Activated CD4-positive, alpha-beta T cell treated with anti-CD3 and anti-CD28 coated beads, Interleukin-2, amount 50 U/mL, for 16 hours (primary cell): ENCODE measurements at regions not wholly inside any gene's neighbourhood (a gene's known extent, or its start where the extent isn't known, plus 50 kb on each side); places are given as distances from the start of the nearest gene placed in this dataset.
"Not testable (repeated sequence)": the region's sequence is repeated elsewhere in the genome, so short reads cannot be mapped to it uniquely, and the experiment has no call there.

Experiments
- DNase-seq: peaks from one replicate; pipeline ENCODE4 v3.0.0-alpha.2; 2020

- DNase-seq, result no peak
These were observed 159.8 kb upstream of the DLX2 start for GRCh38 chr2:172262486-172262885.

DNA sequence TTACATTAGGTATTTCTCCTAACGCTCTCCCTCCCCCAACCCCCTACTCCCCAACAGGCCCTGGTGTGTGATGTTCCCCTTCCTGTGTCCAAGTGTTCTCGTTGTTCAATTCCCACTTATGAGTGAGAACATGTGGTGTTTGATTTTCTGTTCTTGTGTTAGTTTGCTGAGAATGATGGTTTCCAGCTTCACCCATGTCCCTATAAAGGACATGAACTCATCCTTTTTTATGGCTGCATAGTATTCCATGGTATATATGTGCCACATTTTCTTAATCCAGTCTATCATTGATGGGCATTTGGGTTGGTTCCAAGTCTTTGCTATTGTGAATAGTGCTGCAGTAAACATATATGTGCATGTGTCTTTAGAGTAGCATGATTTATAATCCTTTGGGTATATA, 162.1 kb upstream of the DLX2 start:
- DNase-seq, result not testable (repeated sequence)

- DNase-seq, result not testable (repeated sequence)
These were observed 157.7 kb upstream of the ITGA6 start for GRCh38 chr2:172269507-172270244.

DNA sequence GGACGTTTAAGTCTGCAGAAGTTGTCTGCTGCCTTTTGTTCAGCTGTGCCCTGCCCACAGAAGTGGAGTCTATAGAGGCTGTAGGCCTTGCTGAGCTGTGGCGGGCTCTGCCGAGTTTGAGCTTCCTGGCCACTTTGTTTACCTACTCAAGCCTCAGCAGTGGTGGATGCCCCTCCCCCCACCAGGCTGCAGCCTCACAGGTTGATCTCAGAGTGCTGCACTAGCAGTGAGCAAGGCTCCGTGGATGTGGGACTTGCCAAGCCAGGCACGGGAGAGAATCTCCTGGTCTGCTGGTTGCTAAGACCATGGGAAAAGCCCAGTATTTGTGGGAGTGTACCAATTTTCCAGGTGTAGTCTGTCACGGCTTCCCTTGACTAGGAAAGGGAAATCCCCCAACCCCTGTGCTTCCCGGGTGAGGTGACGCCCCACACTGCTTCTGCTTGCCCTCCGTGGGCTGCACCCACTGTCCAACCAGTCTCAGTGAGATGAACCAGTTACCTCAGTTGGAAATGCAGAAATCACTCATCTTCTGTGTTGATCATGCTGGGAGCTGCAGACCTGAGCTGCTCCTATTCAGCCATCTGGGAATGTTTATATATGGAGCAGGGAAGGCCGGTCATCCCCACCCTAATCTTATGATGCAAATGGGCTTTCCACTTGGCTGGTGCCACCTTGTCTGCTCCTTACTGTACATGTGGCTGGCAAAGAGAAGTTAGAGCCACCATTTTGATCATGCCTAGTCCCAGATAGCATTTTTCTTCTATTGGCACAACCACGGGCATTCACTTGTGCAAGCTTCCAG, 156.9 kb upstream of the ITGA6 start:
- no peak for DNase-seq

DNA sequence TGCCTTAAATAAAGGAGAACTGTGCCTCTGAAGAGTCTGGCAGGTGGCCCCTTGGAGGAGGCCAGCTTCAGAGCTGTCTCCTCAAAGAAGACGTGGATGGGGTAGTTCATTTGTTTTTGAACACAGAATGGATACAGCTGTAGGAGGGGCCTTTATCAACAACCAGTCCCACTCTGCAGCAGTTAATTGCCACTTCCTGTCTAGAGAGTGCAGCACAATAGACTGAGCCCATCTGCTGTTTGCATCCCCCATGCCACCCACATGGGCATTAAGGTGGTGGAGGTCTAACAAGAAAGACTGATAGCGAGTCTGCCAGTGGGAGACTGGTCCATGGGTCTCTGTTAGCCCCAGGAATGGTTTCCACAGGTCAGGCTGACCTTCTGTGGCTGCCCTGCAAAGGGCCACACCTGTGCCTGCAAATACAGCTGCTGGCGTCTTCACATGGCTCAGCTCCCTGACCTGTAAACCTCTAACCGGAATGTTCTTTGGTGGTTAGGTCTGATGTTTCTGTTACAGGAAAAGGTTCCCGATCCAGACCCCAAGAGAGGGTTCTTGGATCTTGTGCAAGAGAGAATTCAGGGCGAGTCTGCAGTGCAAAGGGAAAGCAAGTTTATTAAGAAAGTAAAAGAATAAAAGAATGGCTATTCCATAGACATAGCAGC, 153.3 kb upstream of the ITGA6 start:
- no peak for DNase-seq

GRCh38 chr2:172275239-172275638, 152.1 kb upstream of the ITGA6 start:
- DNase-seq, result no peak

GRCh38 chr2:172276961-172277360, 150.4 kb upstream of the ITGA6 start:
- DNase-seq, result no peak

GRCh38 chr2:172278667-172279066, 148.7 kb upstream of the ITGA6 start:
- DNase-seq, result no peak

GRCh38 chr2:172279214-172279613, 148.2 kb upstream of the ITGA6 start:
- no peak for DNase-seq

DNA sequence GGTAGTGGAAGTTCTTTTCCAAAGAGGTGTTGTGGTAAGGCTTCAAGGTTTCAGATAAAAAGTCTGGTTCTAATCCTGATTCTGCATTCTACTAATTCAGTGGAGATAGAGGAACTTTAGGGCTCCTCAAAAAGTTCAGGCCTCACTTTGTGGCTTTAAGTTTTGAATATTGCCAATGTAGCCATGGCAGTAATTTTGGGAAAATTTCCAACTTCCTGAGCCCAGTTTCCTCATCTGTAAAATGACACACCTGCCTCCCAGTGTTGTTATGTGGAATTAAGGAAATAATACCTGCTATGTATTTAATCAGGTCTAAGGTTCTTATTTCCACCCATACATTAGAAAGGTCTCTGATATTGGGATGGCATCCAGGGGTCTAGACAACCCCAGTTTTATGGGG, 147.6 kb upstream of the ITGA6 start:
- no peak for DNase-seq

DNA sequence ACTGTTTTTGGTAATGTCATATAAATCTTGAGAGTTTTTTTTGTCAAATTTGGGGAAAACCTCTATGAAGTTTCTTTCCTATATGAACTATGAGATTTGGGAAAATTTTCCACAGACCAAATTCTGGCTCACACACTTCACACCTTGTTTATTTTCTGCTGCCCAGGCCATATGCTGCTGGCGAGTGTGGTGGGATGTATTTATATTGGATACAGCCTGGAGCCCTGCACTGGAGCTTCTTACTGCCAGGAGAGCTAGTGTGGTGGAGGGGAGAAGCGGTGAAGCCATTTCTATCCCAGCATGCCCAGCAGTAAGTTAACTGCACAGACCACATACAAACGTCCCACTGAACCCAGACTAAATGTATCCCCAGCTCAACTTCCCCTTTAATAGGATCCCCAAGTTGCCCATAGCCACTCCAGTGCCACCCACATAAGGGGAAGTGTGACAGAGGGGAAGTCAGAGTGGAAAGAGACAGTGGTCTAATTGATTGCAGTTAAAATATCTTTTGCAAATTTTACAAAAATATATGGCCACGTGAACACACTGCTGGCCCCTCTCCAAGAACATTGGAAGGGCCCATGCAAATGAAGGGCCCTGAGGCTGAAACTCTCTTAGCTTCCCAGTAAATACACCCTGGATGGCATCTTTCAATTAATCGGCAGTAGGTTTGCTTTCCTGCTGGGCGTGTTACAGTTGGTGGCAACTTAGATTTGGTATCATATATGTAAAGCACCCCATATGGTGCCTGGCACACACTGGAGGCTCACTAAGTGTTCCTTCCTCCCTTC, 146.6 kb upstream of the ITGA6 start:
- DNase-seq, result no peak

DNA sequence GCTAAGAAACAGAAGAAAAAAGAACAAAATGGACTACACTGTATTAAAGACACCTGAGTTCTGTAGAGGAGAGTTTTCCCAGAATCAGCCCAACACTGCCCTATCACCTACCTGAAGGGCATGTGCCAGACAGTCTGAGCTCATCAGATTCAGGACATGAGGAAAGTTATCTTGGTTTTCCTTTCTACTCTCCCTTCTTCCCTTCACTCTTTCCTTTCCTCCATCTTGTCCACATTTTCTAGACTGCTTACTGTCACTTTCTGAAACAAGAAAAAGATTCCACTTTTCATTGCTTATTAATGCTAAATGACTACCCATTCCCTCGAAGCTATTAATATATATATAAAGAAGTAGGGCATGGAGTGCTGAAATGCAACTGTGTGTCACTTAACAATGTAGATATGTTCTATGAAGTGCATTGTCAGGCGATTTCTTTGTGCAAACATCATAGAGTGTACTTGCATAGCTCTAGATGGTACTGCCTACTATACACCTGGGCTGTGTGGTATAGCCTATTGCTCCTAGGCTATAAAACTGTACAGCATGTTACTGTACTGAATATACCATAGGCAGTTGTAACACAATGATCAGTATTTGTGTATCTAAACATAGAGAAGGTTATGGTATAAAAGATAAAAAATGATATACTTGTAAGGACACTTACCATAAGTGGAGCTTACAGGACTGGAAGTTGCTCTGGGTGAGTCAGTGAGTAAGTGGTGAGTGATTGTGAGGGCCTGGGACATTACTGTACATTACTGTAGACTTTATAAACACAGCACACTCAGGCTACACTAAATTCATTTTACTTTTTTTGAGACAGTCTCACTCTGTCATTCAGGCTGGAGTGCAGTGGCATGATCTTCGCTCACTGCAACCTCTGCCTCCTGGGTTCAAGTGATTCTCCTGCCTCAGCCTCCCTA, 145.5 kb upstream of the ITGA6 start:
- DNase-seq, result no peak

- no peak for DNase-seq
These were observed 144.4 kb upstream of the ITGA6 start for GRCh38 chr2:172282944-172283343.

DNA sequence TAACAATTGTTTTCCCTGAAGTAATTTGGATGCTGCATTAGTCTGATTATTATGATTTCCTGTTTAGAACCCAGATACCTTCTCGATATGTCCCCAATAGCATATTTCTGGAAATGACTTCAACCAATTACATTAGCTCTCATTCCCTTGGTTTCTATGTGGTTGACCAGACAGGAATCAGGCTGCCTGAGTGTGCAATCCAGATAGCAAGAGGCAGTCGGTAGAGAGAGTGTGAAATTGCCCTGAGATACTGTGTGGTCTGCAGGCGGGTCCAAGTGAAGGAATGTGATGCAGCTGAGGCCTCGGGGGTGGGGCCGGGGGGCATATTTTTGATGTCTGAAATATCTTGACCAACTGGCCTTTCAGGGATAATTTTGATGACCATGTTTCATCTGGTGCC, 143.9 kb upstream of the ITGA6 start:
- DNase-seq, result no peak

- no peak for DNase-seq
These were observed 143.2 kb upstream of the ITGA6 start for GRCh38 chr2:172284209-172284608.

DNA sequence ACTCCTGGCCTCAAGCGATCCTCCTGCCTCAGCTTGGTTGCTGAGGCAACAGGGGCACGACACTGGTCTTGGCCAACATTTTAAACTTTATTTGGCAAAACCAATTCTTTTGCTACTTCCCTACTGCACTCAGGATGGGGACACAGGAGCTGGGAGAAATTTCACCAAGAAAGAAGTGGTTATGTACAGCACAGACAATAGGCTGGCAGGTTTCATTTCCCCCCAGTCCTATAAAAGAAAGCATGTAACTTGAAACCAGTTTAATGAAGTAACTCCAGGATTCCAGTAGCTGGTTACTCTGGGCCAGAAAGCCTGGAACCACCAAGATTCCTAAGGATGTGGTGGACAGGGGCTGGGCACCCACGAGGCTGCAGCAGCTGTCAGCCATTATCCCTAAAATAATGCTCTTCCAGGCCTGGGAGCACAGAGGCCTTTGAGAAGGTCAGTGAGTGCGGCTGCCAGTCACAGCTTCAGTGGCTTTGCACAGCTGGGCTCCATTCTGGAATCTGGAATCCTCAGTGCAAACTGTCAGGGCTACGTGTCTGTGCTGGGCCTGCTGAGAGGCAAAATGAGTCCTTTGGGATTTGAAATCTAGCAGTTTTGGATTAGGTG, 142.3 kb upstream of the ITGA6 start:
- DNase-seq, result no peak

DNA sequence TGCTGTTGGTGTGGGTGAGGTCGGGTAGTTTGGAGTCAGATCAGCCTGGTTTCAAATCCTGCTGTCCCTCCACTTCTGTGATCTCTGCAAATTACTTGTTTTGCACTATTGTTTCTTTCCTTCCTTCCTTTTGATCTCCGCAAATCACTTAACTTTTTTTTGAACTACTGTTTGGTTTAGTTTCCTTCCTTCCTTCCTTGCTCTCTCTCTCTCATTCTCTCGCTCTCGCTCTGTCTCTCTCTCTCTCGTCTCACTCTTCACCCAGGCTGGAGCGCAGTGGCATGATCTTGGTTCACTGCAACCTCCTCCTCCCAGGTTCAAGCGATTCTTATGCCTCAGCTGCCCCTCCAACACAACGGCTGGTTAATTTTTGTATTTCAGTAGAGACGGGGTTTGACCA, 141.6 kb upstream of the ITGA6 start:
- DNase-seq, result no peak

DNA sequence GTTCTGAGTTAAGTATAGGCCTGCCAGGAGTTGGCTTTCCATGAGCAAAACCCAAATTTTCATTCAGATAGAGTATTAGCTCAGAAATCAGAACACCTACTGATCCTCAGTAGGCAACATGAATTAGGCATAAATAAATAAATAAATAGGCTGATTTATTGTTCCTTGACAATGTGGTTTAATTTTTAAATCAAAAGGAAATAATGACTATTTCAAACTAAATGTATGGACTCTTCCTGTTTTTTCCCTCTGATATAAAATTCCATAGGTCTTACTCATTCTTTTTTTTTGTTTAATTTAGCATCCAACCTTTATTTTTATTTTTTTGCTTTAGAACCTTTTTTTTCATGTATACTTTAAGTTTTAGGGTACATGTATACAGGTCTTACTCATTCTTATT, 140.2 kb upstream of the ITGA6 start:
- no peak for DNase-seq

- no peak for DNase-seq
These were observed 139.6 kb upstream of the ITGA6 start for GRCh38 chr2:172287605-172288315.

GRCh38 chr2:172288603-172289002, 138.8 kb upstream of the ITGA6 start:
- peak; percentile 19 for DNase-seq

- no peak for DNase-seq
These were observed 133.4 kb upstream of the ITGA6 start for GRCh38 chr2:172293952-172294351.
